HG03045 (cell line): ENCODE measurements at regions not wholly inside any gene's neighbourhood (a gene's known extent, or its start where the extent isn't known, plus 50 kb on each side); places are given as distances from the start of the nearest gene placed in this dataset.

ENCODE experiments used
- ATAC-seq: cut with Tn5 transposase; IDR thresholded peaks from one replicate; pipeline ENCODE4 v1.9.1; 2021; ENCODE audit warnings: mild to moderate bottlenecking, moderate library complexity; ENCODE audit not compliant: unreplicated experiment

DNA sequence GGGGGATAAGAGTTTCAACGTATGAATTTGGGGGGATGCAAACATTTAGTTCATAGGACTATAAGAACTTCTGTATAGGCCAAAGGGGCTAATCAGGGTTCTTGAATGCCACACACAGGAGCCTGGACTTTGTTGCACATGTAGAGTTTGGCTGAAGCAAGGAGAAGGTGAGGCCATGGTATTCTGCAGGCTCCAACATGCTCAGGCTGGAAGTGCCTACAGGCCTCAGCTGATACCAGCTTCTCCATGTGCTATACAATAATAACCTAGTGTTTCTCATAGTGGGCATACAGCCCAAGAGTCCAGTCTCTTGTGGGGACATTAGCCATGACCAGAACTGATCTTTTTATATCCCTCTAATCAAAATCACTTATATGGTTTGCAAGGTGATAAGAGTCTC, 399.7 kb upstream of the MCTP2 start:
- no peak for ATAC-seq

DNA sequence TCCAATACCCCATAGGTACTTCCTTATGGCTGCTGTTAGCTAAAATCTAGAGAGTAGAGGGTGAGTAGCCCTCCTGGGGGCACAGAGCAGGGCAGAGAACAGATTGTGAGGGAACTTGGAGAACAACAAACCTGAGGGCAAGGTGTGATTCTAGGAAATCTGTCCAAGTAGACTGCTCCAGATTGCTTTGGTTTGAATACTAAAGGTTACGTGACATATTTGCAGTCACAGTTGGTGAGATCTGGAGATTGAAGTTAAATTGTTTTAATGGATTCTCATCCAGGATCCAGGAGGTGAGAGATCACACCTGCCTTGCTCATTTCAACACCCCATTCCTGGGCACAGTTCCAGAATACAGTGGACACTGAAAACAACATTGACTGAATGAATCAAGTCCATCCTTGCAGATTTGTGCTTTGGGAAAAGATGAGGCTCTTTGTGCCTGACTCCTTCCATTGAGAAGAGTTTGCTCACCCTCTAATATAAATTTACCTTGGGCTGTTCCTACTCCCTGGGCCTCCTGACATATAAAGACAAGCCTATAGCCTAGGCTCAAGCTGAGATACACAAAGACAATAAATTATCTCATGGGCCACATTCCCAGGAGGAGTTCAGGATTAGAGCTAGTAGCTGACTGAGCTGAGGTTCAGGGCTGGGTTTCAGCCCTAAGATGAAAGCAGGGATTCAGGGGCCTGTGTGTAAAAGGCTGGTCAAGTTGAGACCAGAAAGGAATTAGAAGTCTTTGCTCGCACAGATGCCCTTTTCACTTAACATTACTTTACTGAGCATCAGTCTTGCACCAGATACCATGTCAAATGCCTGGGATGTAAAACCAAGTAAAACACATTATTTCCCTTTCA, 400.9 kb upstream of the MCTP2 start:
- ATAC-seq: no peak

DNA sequence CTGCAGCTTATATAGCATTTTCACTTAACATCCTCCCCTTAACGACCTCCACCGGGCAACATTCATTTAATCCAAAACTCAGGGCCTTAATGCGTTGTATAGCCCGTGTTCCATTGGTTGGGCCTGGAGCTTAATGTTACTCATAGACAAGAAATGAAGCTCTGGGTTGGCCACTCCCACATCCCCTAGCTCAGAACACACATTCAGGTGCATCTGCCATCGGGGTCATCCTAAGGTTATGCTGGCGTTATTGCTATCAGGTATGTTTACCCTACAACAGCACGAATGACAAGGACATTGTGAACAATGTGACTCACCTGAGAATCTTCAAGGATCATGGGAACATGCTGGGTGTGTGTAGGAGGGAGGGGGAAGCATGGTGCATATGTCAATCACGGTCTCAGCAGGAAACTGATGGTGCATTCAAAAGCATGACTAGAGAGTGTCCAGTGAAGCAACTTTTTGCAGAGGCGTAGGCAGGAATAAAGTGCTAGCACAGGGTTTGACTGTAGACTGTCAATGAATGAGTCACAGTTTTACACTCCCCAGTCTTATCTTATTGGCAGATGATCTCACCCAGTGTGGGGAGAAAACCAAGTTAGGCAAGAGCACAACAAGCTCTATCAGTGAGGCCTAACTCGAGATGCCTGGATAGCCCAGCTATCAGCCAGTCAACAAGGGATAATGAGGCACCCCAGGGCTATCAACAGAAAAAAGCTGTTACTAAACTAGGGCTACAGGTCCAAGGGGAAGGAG, 402.1 kb upstream of the MCTP2 start:
- no peak for ATAC-seq

GRCh38 chr15:93826790-93827189, 404.6 kb upstream of the MCTP2 start:
- no peak for ATAC-seq

- ATAC-seq: no peak
These were observed 405.1 kb upstream of the MCTP2 start for GRCh38 chr15:93826293-93826692.

DNA sequence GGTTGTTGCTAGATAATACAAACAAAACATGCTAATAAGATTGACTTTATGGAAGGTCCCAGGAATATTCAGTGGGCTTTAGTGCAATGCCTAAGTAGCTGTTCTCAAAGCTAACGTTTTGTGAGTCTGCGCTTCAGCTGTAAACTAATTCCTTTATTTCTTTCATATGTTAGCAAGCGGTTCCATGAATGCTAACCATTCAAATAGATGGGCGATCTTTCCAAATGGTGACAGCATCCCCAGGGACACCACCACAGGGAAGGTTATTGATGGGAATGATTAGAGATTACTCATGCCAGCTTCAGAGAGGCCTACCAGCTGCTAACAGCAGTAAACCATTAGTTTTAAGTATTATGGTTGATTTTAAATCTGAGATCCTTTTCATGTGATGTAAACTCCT, 405.7 kb upstream of the MCTP2 start:
- ATAC-seq: no peak

DNA sequence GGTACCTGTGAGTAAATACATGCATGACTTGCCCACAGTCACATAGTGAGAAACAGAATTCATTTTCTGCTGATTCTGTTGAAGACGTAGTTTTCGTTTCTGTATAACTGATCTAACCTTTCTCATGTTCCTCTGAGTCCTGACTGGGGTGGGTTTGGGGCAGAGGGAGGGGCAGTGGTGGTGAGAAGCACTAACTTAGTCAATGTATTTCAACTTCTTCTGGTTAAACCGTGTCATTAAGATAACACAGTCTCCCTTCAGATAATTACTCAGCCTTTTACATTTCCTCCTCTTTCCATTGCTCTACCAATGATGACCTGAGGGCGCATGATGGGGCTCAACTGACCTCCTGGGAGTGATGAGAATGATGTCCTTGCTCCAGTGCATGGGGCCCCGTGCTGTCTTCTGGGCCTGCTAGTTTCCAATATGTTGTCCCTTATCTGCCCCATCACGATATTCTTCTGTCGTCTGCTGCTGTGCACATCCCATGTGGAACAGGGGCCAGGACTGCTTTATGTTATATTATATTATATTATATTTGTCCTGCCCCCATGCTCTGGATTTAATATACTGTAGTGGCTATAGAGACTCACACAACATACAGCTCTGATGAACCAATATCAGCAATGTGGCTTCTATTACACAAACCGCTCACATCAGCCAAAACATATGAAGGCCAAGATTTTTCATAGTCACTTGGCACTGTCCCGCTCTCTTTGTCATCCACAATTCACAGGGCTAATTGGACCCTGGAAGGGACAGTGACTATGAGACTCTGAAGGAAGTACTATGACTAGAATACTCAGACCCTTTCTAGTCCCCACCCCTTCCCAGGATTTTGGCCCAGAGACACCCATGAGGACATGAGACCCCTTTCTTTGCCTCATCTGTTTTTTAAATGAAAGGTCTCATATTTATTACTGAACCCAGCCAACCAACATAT, 407.1 kb upstream of the MCTP2 start:
- ATAC-seq: no peak

DNA sequence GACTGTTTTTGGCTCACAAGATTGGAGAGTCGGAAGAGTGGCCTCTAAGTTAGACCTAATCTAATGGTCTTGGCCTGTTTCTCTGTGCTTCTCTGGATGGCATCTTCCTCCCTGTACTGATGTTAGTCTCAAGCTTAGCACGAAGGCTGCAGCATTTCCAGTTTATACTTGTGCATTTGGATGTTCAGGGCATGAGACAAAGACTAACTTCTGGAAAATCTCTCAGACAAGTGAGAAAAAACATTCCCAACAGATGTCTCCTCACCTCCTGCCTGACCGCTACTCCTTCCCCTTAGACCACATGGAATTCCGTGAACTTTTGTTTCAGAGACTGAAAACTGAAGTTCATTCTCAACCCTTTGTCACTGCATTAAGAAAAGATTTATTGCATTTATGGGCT, 410.8 kb upstream of the MCTP2 start:
- no peak for ATAC-seq

- no peak for ATAC-seq
These were observed 411.5 kb upstream of the MCTP2 start for GRCh38 chr15:93819826-93820225.

- no peak for ATAC-seq
These were observed 414.5 kb upstream of the MCTP2 start for GRCh38 chr15:93816815-93817214.

DNA sequence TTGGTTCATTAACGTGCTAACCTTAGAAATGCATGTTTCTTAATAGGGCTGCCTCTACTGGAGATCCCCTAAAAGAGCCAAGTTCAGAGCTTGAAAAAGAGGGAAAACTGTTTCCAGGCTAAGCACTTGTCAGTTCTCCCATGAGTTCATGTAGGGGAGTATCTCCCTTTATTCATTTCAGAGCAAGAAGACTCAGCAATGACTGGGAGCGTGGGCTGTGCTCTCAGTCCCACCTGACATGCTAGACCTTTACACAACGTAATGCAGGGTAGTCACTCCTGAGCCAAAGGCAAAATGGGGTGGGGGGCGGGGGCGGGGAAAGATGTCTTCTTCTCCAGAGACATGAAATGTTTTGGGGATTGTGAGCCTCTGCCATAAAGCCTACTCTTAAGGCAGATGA, 420.1 kb upstream of the MCTP2 start:
- ATAC-seq: no peak

DNA sequence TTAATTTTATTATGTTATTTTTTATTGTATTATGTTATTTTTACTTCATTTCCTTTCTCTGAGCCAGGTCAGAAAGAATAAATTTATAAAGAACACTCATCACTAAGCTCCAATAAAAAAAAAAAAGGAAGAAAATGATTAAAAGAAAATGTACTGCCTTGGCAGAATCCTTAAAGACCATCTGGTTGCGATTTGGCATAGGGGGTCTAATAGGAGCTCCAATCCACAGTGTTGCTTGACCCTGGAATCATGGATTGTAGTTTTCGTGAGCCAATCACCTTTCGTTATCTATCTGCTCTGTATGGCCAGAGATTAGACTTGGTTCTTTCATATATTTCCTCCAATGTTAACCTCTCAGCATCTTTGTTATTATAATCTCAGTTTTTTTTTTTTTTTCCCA, 421.8 kb upstream of the MCTP2 start:
- no peak for ATAC-seq

DNA sequence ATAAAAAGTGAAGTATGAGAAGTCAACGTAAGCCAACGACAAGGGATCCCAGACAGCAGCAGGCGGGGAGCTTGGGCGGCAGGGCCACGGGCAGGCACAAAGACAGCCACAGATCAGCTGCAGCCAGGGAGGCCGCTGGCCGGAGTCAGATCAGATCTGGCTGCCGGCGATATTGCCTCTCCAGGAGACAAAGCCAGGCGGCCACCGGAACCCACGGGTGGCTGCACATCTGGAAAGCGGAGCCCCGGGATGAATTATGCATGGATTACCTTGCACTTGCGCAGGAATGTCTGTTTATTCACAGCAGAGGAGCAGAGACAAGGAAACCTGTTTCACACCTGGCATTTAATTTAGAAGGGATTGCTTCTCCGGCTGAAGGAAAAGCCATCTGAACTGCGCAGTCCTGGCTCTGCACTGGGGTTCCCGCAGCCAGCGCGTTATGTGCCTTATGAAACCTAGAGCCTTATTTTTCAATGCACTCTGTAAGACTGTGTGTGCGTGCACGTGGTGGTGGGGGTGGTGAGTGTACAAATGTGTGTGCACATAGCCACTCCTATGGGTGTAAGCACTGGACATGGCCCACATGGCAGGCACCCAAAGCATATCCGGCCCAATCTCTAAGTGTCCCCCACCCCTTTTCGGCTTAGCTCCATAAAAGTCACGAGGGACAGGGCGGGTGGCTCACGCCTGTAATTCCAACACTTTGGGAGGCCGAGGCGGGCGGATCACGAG, 427.8 kb upstream of the MCTP2 start:
- no peak for ATAC-seq

DNA sequence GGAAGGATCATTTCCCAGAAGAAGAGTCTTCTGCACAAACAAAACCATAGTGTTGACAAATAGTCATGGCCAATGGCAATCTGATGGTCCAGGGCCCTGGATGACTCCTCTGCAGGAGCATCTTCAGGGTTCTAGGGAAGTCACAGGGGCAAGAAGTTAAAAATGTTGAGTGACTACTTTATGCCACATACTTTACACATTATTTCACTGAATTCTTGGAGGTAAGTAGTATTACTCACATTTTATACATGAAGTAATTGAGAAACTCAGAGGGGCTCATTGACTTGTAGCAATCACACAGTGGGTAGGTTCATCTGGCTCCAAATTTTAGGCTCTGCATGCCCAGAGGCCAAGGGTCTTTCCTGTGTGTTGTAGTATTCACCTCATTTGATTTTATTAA, 430.2 kb upstream of the MCTP2 start:
- ATAC-seq: no peak

GRCh38 chr15:93800805-93801204, 430.6 kb upstream of the MCTP2 start:
- ATAC-seq: no peak

DNA sequence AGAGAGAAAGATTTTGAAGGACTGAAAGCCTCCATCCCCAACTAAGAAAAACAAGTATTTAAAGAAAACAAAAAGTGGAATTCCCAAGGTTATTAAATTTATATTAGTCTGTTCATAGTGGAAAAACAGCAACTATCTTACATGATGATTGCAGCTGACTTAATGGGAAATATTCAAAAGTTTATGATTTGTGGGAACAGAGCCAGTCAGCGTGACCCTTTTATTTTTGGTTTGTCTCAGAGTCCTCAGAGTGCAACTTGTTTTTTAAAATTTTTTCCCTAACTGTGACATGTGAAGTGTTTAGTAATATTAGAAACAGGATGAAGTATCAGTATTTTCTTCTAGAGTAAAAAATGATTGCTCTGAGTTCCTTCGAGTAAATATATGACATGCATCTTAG, 441.9 kb upstream of the MCTP2 start:
- no peak for ATAC-seq

- ATAC-seq: no peak
These were observed 451.3 kb upstream of the MCTP2 start for GRCh38 chr15:93780073-93780472.

- ATAC-seq: no peak
These were observed 452.0 kb upstream of the MCTP2 start for GRCh38 chr15:93779341-93779740.

GRCh38 chr15:93771196-93772030, 459.9 kb upstream of the MCTP2 start:
- no peak for ATAC-seq

- no peak for ATAC-seq
These were observed 460.6 kb upstream of the MCTP2 start for GRCh38 chr15:93770788-93771187.
